ENCODE measurements at regions not wholly inside any gene's neighbourhood (a gene's known extent, or its start where the extent isn't known, plus 50 kb on each side); places are given as distances from the start of the nearest gene placed in this dataset.

GRCh38 chr2:195094330-195094729 lies 562.7 kb upstream of the SLC39A10 start:
- TF ChIP-seq CTCF (IDR thresholded peaks at IDR 0.05) (no peak), POLR2A (IDR thresholded peaks at IDR 0.05) (no peak)

All from lower leg skin (tissue), 3 donors.